Esophagus squamous epithelium (tissue), 5 donors: ENCODE measurements at regions not wholly inside any gene's neighbourhood (a gene's known extent, or its start where the extent isn't known, plus 50 kb on each side); places are given as distances from the start of the nearest gene placed in this dataset.

ENCODE experiments used
- DNase-seq: peaks from one replicate; lab custom pipeline; 2025; lab: John Stamatoyannopoulos, UW
- H3K27ac ChIP-seq, 4 donors: fragments of 200-600 bp; sonication (generic); one replicate each; pipeline ENCODE4 v1.5.1; 2016 to 2019; ENCODE audit warnings: mild to moderate bottlenecking in 1 of 4
- H3K27me3 ChIP-seq, 4 donors: fragments of 200-600 bp; sonication (generic); 1 replicate in 3 of 4; 2 replicates in 1 of 4; pipeline versions ENCODE4 v1.5.1 to v1.6.0; 2017 to 2021; ENCODE audit warnings: antibody characterized with exemption in 1 of 4
- H3K36me3 ChIP-seq, 3 donors: fragments of 200-600 bp; sonication (generic); one replicate each; pipeline ENCODE4 v1.5.1; 2016 to 2019
- H3K4me1 ChIP-seq, 3 donors: fragments of 200-600 bp; sonication (generic); one replicate each; pipeline ENCODE4 v1.5.1; 2017 to 2019
- H3K4me3 ChIP-seq, 4 donors: fragments of 200-600 bp; sonication (generic); 1 replicate in 3 of 4; 2 replicates in 1 of 4; pipeline ENCODE4 v1.5.1; 2016 to 2019; ENCODE audit warnings: mild to moderate bottlenecking in 2 of 4, moderate library complexity in 1 of 4
- H3K9me3 ChIP-seq, 3 donors: fragments of 200-600 bp; sonication (generic); one replicate each; pipeline ENCODE4 v1.5.1; 2016 to 2019
- CTCF ChIP-seq, 6 experiments: fragments of 450-650 bp in 4 of 6; fragments of 200-600 bp in 2 of 6; sonication (generic) in 2 of 6; IDR thresholded peaks; one replicate each; pipeline ENCODE4 v1.5.1; 2016 to 2019; ENCODE audit warnings: antibody characterized with exemption in 6 of 6, mild to moderate bottlenecking in 4 of 6, moderate library complexity in 4 of 6
- POLR2A ChIP-seq, 4 donors: fragments of 450-650 bp; IDR thresholded peaks; one replicate each; pipeline ENCODE4 v1.6.1; 2017; ENCODE audit warnings: antibody characterized with exemption in 4 of 4, mild to moderate bottlenecking in 4 of 4, moderate library complexity in 3 of 4
- WGBS, 2 donors: methylation state at CpG; one replicate each; pipeline ENCODE4 v1.1.5; 2018; 5-methylcytosine and 5-hydroxymethylcytosine counted together
- intact Hi-C: fragments of 100-400 bp; cut with DNase I; formaldehyde crosslinking; loops from one replicate; pipeline ENCODE4 v1.15.0; 2022
- donor health status: DM: yes; HTN: yes; CAD: no.

GRCh38 chr12:29970501-29970900 lies 186.8 kb upstream of the TMTC1 start:
- H3K4me3 ChIP-seq: no peak overlapping the region
- no peaks in the 10 kb centered on the region for H3K4me1 ChIP-seq
- H3K36me3 ChIP-seq: no peaks in the 10 kb centered on the region
- no peaks in the 10 kb centered on the region for H3K27me3 ChIP-seq
- intact Hi-C loops: no loop called here
- H3K9me3 ChIP-seq: no peaks in the 10 kb centered on the region
- DNase-seq: no peak
- no peak for TF ChIP-seq POLR2A (IDR thresholded peaks at IDR 0.05)
- no peak for TF ChIP-seq CTCF (IDR thresholded peaks at IDR 0.05)
- no peak overlapping the region for H3K27ac ChIP-seq
- 56 to 67% methylated on average over 3 of the region's 3 CpGs for WGBS, 2 donors

- H3K9me3 ChIP-seq: no peaks in the 10 kb centered on the region
- intact Hi-C loops: no loop called here
- H3K4me1 ChIP-seq: no peaks in the 10 kb centered on the region
- TF ChIP-seq CTCF (IDR thresholded peaks at IDR 0.05) (no peak), POLR2A (IDR thresholded peaks at IDR 0.05) (no peak)
- no peak overlapping the region for H3K27ac ChIP-seq
- no peak overlapping the region for H3K4me3 ChIP-seq
- no peak for DNase-seq
- 82 to 83% methylated on average over 6 of the region's 6 CpGs for WGBS, 2 donors
- no peaks in the 10 kb centered on the region for H3K36me3 ChIP-seq
- no peaks in the 10 kb centered on the region for H3K27me3 ChIP-seq
Measured at GRCh38 chr12:29962276-29963035, 178.7 kb upstream of the TMTC1 start.

- WGBS, 2 donors: 60 to 85% methylated on average over 4 of the region's 4 CpGs
Measured at GRCh38 chr12:29961231-29961630, 177.5 kb upstream of the TMTC1 start.

GRCh38 chr12:29960122-29960521 lies 176.4 kb upstream of the TMTC1 start:
- DNase-seq: no peak
- intact Hi-C loops: no loop called here
- H3K36me3 ChIP-seq: no peaks in the 10 kb centered on the region
- H3K4me3 ChIP-seq: no peak overlapping the region
- TF ChIP-seq POLR2A (IDR thresholded peaks at IDR 0.05): no peak
- H3K4me1 ChIP-seq: no peaks in the 10 kb centered on the region
- WGBS, 2 donors: 59 to 73% methylated on average over 2 of the region's 2 CpGs
- H3K27me3 ChIP-seq: no peaks in the 10 kb centered on the region
- no peaks in the 10 kb centered on the region for H3K9me3 ChIP-seq
- no peak overlapping the region for H3K27ac ChIP-seq

More at GRCh38 chr12:29961231-29961630, 177.5 kb upstream of the TMTC1 start:
- H3K4me1 ChIP-seq: no peaks in the 10 kb centered on the region
- no peak overlapping the region for H3K27ac ChIP-seq
- no peak overlapping the region for H3K4me3 ChIP-seq
- TF ChIP-seq POLR2A (IDR thresholded peaks at IDR 0.05) (no peak), CTCF (IDR thresholded peaks at IDR 0.05) (no peak)
- no peaks in the 10 kb centered on the region for H3K36me3 ChIP-seq
- intact Hi-C loops: no loop called here
- no peaks in the 10 kb centered on the region for H3K27me3 ChIP-seq
- no peak for DNase-seq
- no peaks in the 10 kb centered on the region for H3K9me3 ChIP-seq

- no peak for DNase-seq
- WGBS, 2 donors: 56 to 76% methylated on average over 2 of the region's 2 CpGs
- intact Hi-C loops: no loop called here
Measured at GRCh38 chr12:29957835-29958234, 174.1 kb upstream of the TMTC1 start.

GRCh38 chr12:29945904-29946303 lies 162.2 kb upstream of the TMTC1 start:
- TF ChIP-seq POLR2A (IDR thresholded peaks at IDR 0.05): no peak
- TF ChIP-seq CTCF (IDR thresholded peaks at IDR 0.05): no peak
- Histone ChIP-seq H3K27ac (no peak overlapping the region), H3K4me1 (peaks cover 0 to under 1% (median 0%) of the 10 kb centered on the region in 3 donors), H3K36me3 (no peaks in the 10 kb centered on the region), H3K27me3 (no peaks in the 10 kb centered on the region), H3K9me3 (no peaks in the 10 kb centered on the region), H3K4me3 (no peak overlapping the region)
- WGBS, 2 donors: 64 to 69% methylated on average over 5 of the region's 5 CpGs
- intact Hi-C loops: no loop called here
- DNase-seq: no peak

More at GRCh38 chr12:29957835-29958234, 174.1 kb upstream of the TMTC1 start:
- no peaks in the 10 kb centered on the region for H3K4me1 ChIP-seq
- no peak overlapping the region for H3K4me3 ChIP-seq
- H3K27ac ChIP-seq: no peak overlapping the region
- H3K36me3 ChIP-seq: no peaks in the 10 kb centered on the region
- no peaks in the 10 kb centered on the region for H3K27me3 ChIP-seq
- H3K9me3 ChIP-seq: no peaks in the 10 kb centered on the region
- TF ChIP-seq POLR2A (IDR thresholded peaks at IDR 0.05): no peak
